ENCODE measurements at regions not wholly inside any gene's neighbourhood (a gene's known extent, or its start where the extent isn't known, plus 50 kb on each side); places are given as distances from the start of the nearest gene placed in this dataset.
A peak's percentile ranks its signal among the peaks of the same experiment; 100 is the strongest.

- H3K27me3 Mint-ChIP-seq (ENCODE audit: low read depth in 3 of 3): peaks cover 0 to 3% (median 0%) of the 10 kb centered on the region in 3 donors
- Histone ChIP-seq H3K27ac (ENCODE audit: low read depth in 1 of 2, low read length in 2 of 2) (no peak overlapping the region), H3K9ac (ENCODE audit: insufficient read depth, low read length, poor library complexity, severe bottlenecking) (no peak overlapping the region), H3K36me3 (replicated peaks in 1 of 2; ENCODE audit: control insufficient read depth in 1 of 2, insufficient read depth in 2 of 2, low read length in 2 of 2) (no peaks in the 10 kb centered on the region), H2AFZ (ENCODE audit: insufficient read depth, low read depth, low read length, poor library complexity, severe bottlenecking) (peak overlapping the region; percentile 12), H3K4me3 (replicated peaks in 1 of 3; ENCODE audit: low read depth in 2 of 3, low read length in 3 of 3) (no peak overlapping the region), H3K9me3 (replicated peaks in 1 of 2; ENCODE audit: control insufficient read depth in 1 of 2, insufficient read depth in 1 of 2, low read length in 2 of 2) (no peaks in the 10 kb centered on the region), H3K4me2 (replicated peaks; ENCODE audit: extremely low read depth, low read length, poor library complexity, severe bottlenecking) (no peak overlapping the region), H4K20me1 (ENCODE audit: insufficient read depth, low read length) (no peaks in the 10 kb centered on the region), H3K79me2 (ENCODE audit: insufficient read depth, low read length) (no peaks in the 10 kb centered on the region), H3K4me1 (ENCODE audit: control insufficient read depth in 1 of 2, insufficient read depth in 2 of 2, low read length in 2 of 2) (peaks cover 0 to 3% of the 10 kb centered on the region in 2 donors), H3K27me3 (ENCODE audit: control insufficient read depth in 2 of 2, insufficient read depth in 2 of 2, low read length in 2 of 2) (no peaks in the 10 kb centered on the region)
- DNase-seq: no peak
- no peak overlapping the region for H3K27ac Mint-ChIP-seq
- H3K4me3 Mint-ChIP-seq: no peak overlapping the region
- TF ChIP-seq CTCF (IDR thresholded peaks at IDR 0.05): no peak
- H3K9me3 Mint-ChIP-seq: no peaks in the 10 kb centered on the region
- H3K36me3 Mint-ChIP-seq: no peaks in the 10 kb centered on the region
- intact Hi-C loops (cut with micrococcal nuclease): no loop called here
- no CpG with 5 or more reads among the region's 2 CpGs for WGBS (ENCODE audit: insufficient coverage)
- H3K4me1 Mint-ChIP-seq: peaks cover 9% of the 10 kb centered on the region
These were observed 406.0 kb upstream of the POU3F3 start for GRCh38 chr2:104447831-104448434.

GRCh38 chr2:104448661-104449440 lies 405.1 kb upstream of the POU3F3 start:
- Histone ChIP-seq H3K36me3 (replicated peaks in 1 of 2; ENCODE audit: control insufficient read depth in 1 of 2, insufficient read depth in 2 of 2, low read length in 2 of 2) (no peaks in the 10 kb centered on the region), H3K27me3 (ENCODE audit: control insufficient read depth in 2 of 2, insufficient read depth in 2 of 2, low read length in 2 of 2) (no peaks in the 10 kb centered on the region), H3K4me2 (replicated peaks; ENCODE audit: extremely low read depth, low read length, poor library complexity, severe bottlenecking) (no peak overlapping the region), H3K4me3 (replicated peaks in 1 of 3; ENCODE audit: low read depth in 2 of 3, low read length in 3 of 3) (no peak overlapping the region), H2AFZ (ENCODE audit: insufficient read depth, low read depth, low read length, poor library complexity, severe bottlenecking) (no peak overlapping the region), H3K4me1 (ENCODE audit: control insufficient read depth in 1 of 2, insufficient read depth in 2 of 2, low read length in 2 of 2) (peaks cover 0 to 3% of the 10 kb centered on the region in 2 donors), H3K9me3 (replicated peaks in 1 of 2; ENCODE audit: control insufficient read depth in 1 of 2, insufficient read depth in 1 of 2, low read length in 2 of 2) (no peaks in the 10 kb centered on the region), H3K9ac (ENCODE audit: insufficient read depth, low read length, poor library complexity, severe bottlenecking) (no peak overlapping the region), H4K20me1 (ENCODE audit: insufficient read depth, low read length) (no peaks in the 10 kb centered on the region), H3K79me2 (ENCODE audit: insufficient read depth, low read length) (no peaks in the 10 kb centered on the region), H3K27ac (ENCODE audit: low read depth in 1 of 2, low read length in 2 of 2) (no peak overlapping the region)
- H3K36me3 Mint-ChIP-seq: no peaks in the 10 kb centered on the region
- peaks cover 0 to 3% (median 0%) of the 10 kb centered on the region in 3 donors for H3K27me3 Mint-ChIP-seq (ENCODE audit: low read depth in 3 of 3)
- WGBS (ENCODE audit: insufficient coverage): no CpG with 5 or more reads among the region's 5 CpGs
- peaks cover 9% of the 10 kb centered on the region for H3K4me1 Mint-ChIP-seq
- H3K4me3 Mint-ChIP-seq: no peak overlapping the region
- H3K9me3 Mint-ChIP-seq: peaks cover 0 to 2% (median 0%) of the 10 kb centered on the region in 7 donors
- no peak for TF ChIP-seq CTCF (IDR thresholded peaks at IDR 0.05)
- no peak overlapping the region for H3K27ac Mint-ChIP-seq
- intact Hi-C loops (cut with micrococcal nuclease): no loop called here
- DNase-seq: no peak
